ENCODE measurements at regions not wholly inside any gene's neighbourhood (a gene's known extent, or its start where the extent isn't known, plus 50 kb on each side); places are given as distances from the start of the nearest gene placed in this dataset.
"Not testable (repeated sequence)": the region's sequence is repeated elsewhere in the genome, so short reads cannot be mapped to it uniquely, and the experiment has no call there.

DNA sequence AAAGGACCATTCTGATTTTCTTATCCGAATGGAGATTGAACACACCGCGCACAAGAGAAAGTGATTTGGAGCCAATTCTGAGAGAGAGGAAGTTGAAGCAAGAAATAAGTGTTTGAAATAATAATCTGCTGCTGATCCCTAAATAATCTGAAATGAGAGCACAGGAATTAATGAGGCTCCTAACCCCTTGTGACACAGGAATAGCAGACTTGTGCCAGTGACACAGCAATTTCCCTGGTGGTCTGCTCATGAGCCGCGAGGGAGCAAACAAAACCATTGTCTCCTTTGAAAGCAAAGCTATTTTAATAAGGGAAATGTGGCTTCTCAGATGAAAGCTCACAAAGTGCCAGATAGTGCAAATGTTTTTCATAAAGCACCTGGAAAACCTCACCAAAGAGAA is 936.1 kb upstream of the WWC1 start:
- DNase-seq: no peak

GRCh38 chr5:167356374-167356773 is 935.1 kb upstream of the WWC1 start:
- DNase-seq: no peak

- no peak for DNase-seq
These were observed 932.5 kb upstream of the WWC1 start for GRCh38 chr5:167358868-167359492.

- no peak for DNase-seq
These were observed 929.6 kb upstream of the WWC1 start for GRCh38 chr5:167361795-167362194.

DNA sequence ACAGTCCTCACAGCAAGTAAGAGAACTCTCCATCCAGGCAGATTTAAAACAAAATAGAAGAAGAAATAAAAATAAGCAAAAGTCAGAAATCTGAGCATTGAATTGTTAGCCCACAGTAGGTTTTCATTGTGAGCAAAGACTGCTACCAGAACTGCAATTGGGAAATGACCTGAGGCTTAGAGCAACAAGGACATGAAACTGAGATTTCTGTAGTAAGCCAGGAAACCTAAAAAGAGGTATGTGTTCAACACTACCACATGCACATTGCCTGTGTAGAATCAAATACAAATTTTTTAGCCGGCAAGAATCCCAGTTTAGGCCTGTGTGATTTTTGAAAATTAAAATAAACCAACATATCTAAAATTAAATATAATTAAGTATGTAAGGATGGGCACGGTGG is 928.4 kb upstream of the WWC1 start:
- no peak for DNase-seq

DNA sequence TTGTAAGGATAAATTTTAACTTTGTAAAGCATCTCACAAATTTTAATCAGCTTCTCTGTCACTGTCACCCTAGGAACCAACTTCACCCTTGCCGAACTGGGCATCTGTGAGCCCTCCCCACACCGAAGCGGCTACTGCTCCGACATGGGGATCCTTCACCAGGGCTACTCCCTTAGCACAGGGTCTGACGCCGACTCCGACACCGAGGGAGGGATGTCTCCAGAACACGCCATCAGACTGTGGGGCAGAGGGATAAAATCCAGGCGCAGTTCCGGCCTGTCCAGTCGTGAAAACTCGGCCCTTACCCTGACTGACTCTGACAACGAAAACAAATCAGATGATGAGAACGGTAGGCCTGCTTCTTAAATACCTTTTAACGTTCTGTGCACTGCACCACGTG is 916.3 kb upstream of the WWC1 start:
- no peak for DNase-seq

- no peak for DNase-seq
These were observed 912.3 kb upstream of the WWC1 start for GRCh38 chr5:167378894-167379723.

- DNase-seq: no peak
These were observed 910.0 kb upstream of the WWC1 start for GRCh38 chr5:167381457-167381856.

DNA sequence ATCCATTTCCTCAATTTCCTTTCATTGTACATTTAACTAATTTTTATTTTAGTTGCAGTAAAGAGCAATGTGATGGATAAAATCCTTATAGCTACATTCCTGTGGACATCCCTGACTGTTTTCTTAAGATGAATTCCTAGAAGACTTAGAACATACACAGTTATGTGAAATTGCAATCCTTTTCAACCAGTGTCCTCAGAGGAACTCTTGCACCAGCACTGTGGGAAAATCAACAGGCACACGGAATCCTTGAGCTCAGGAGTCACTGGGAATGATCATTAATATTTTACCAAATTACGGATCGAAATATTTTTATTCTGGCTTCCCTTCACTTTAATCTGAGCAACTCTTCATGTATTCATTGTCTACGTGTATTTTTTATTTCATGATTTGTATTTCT is 901.9 kb upstream of the WWC1 start:
- DNase-seq: no peak

DNA sequence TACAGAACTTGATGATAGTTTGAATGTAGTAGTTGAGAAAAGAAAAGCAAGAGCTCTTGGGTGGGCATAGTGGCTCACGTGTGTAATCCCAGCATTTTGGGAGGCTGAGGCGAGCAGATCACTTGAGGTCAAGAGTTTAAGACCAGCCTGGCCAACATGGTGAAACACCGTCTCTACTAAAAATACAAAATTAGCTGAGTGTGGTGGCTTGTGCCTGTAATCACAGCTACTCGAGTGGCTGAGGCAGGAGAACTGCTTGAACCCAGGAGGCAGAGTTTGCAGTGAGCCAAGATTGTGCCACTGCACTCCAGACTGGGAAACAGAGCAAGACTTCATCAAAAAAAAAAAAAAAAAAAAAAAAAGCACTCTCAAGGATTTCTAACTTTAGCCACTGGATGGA is 900.2 kb upstream of the WWC1 start:
- not testable (repeated sequence) for DNase-seq

DNA sequence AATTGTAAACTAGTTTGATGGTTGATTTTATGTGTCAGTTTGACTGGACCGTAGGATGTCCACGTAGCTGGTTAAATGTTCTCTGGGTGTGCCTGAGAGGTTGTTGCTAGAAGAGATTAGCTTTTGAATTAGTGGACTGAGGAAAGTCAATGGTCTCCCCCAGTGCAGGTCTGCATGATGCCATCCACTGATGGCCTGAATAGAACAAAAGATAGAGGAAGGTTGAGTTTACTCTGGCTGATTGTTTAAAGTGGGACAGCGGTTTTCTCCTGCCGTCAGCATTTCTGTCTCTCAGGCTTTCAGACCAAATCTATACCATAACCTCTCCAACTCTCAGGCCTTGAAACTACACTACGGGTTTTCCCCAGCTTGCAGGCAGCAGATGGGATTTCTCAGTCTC is 899.2 kb upstream of the WWC1 start:
- DNase-seq: no peak

DNA sequence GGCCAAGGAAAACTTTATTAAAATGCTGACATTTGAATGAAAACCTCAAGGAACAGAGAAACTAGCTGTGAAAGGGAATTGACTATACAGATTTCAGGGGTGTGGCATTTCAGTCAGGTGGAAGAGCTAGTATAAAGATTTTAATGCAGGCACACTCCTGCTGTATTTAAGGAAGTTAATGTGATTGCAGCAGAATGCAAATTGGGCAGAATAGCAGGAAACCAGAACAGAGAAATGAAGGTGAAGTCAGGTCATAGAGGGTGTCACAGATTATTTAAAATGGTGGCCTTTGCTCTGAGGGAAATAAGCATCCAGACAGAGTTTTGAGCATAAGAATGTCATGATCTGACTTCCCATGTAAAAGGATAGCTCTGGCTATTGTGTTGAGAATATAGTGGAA is 898.1 kb upstream of the WWC1 start:
- no peak for DNase-seq

- DNase-seq: no peak
These were observed 888.8 kb upstream of the WWC1 start for GRCh38 chr5:167402671-167403070.

DNA sequence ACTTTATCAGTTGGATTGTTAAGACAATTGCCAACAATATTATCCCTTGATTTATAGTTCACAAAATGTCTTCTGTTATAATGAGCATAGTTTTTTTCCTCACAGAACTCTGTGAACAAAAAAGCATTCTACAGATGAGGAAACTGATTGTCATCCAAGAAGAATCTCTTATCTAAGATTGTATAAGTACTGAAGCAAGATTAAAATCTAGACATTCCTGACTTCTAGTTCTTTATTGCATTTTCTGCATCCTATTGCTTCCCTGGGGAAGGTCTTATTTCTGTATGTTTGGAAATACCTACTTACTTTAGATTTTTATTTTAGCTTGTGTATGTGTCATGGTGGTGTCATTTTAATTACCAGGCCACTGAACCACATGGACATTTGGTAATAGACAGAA is 884.9 kb upstream of the WWC1 start:
- DNase-seq: no peak

GRCh38 chr5:167412556-167412955 is 878.9 kb upstream of the WWC1 start:
- DNase-seq: no peak

- DNase-seq: no peak
These were observed 877.9 kb upstream of the WWC1 start for GRCh38 chr5:167413506-167413905.

DNA sequence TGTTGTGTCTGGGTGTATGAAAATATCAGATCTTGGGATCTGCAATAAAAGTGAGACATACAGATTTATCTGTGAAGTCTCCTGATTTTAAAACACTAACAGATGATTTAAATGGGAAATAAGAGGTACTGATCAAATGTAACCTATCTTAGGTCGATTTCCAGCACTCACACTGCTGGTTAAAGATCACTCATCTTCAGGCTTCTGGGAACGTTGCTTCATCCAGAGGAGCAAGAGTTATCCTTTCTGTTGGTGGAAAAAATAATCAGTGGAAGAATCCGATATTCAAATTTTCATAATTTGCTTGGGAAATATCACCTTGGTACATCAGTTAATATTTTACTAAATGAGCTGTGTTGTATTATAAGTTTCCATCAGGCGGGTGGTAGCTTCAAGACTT is 876.8 kb upstream of the WWC1 start:
- DNase-seq: no peak

DNA sequence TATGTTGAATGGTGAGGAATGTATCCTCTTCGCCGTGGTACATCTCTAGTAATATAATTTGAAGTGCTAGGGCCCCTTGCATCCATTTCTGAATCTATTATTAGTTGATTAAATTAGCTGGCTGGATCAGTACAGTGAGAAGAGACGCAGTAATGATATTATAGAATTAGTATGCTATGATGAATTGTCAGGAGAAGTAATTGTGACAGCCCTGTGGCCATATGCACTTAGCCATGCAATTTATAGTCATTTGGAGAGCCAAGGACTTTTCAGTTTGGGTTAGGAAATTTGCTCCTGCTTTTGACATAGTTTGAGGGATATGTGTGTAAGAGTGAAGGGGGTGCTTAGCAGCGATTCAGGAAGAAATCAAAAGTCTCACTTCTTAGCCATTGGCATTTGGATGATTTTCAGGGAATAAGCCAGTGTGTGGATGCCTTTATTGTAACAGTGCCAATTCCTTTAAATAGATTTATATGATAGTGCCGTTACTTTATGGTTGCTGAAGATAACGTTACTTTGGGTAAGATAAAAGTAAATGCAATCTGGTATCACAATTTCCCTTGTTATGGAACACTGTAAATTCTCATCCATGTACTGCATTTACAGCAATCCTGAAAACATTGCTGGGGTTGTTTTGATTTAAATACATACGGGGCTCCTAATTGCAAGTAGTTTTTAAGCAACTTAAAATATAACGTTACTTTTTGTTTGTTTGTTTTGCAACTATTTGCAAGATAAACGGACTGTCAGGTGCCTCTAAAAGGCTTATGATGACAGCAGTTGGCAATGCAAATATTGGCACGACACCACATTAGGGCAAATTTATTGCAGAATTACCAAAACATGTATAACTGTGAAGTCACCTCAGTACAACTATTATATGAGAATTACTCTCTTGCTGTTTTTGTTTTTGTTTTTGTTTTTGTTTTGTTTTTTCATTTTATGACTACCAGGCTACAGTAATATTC is 875.4 kb upstream of the WWC1 start:
- no peak for DNase-seq

DNA sequence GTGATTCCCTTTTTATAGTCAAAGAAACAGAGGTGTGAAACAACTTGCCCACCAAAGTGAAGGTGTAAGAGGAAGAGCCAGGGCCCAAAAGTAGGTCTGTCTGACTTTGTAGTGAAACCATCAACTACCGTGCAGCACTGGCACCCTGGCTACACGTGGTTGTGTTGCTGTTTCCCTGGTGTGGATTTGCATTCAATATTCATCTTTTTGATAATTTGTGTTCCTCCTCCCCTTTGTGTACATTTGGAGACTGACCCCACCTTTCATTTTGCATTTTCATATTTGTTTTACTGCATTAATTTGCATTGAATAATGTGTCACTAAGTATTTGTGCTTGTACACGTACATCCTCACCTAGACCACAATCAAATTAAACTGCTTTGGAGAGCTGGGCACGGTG is 873.8 kb upstream of the WWC1 start:
- DNase-seq: no peak

GRCh38 chr5:167425161-167425560 is 866.3 kb upstream of the WWC1 start:
- no peak for DNase-seq

DNA sequence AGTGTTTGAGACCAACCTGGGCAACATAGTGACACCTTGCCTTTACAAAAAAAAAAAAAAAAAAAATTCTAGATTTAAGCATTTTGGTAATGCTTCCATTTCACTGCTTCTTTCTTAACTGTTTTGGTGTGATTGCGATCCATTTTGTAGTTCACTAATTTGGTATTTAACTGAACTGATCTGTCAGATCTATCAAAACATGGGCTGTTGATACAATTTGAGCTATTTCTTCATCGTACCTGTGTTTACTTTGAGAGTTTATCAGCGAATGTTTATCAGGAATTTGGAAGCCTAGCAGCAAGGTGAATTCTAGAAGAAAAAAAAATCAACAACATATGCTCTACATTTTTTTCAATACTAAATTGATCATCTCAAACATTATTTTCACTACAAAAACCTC is 864.9 kb upstream of the WWC1 start:
- no peak for DNase-seq

DNA sequence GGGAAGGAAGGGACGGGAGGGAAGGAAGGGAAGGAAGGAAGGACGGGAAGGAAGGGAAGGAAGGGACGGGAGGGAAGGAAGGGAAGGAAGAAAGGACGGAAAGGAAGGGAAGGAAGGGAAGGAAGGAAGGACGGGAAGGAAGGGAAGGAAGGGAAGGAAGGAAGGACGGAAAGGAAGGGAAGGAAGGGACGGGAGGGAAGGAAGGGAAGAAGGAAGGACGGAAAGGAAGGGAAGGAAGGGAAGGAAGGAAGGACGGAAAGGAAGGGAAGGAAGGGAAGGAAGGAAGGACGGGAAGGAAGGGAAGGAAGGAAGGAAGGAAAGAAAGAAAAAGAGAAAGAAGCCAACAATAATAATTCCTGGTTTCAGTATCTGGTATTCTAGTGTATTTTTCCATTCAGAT is 863.8 kb upstream of the WWC1 start:
- not testable (repeated sequence) for DNase-seq

DNA sequence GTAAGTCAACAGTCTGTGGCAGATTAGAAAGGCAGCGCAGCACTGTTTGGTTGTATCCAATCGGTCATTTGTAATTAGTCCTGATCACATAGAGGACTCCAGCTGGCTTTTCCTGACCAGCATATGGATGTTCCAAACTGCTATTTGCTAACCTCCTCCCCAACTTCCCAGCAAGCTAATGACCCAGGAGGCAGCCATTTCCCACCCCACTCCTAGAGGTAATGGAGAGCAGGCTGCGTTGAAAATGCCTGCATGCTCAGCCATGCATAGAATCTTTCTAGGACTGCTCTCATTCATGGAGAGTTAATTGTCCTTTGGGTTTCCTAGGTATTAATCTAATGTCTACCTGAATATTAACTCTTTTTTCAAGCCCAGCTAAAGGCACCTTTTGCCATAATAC is 850.6 kb upstream of the WWC1 start:
- no peak for DNase-seq

GRCh38 chr5:167442922-167443321 is 848.5 kb upstream of the WWC1 start:
- no peak for DNase-seq
